Chondrocyte (in vitro differentiated cells): ENCODE measurements at regions not wholly inside any gene's neighbourhood (a gene's known extent, or its start where the extent isn't known, plus 50 kb on each side); places are given as distances from the start of the nearest gene placed in this dataset.

Experiments
- DNase-seq: peaks from one replicate; pipeline ENCODE4 v3.0.0; 2021; ENCODE audit warnings: mixed read lengths, low spot score
- H3K27ac Mint-ChIP-seq: one replicate; pipeline ENCODE4 v1.8.0; 2021; ENCODE audit warnings: mild to moderate bottlenecking, moderate library complexity, mixed read lengths; ENCODE audit not compliant: unreplicated experiment
- H3K27me3 Mint-ChIP-seq: 2 replicates; pipeline ENCODE4 v1.8.0; 2021; ENCODE audit warnings: low read depth, mixed read lengths
- H3K36me3 Mint-ChIP-seq: 2 replicates; pipeline ENCODE4 v1.8.0; 2021; ENCODE audit warnings: low read depth, mixed read lengths
- H3K4me1 Mint-ChIP-seq: 2 replicates; pipeline ENCODE4 v1.8.0; 2021; ENCODE audit warnings: low read depth, mild to moderate bottlenecking, mixed read lengths
- H3K4me3 Mint-ChIP-seq: one replicate; pipeline ENCODE4 v1.8.0; 2021; ENCODE audit warnings: mild to moderate bottlenecking, moderate library complexity, mixed read lengths; ENCODE audit not compliant: unreplicated experiment
- H3K9me3 Mint-ChIP-seq: 2 replicates; pipeline ENCODE4 v1.8.0; 2021; ENCODE audit warnings: low read depth, mixed read lengths
- TF ChIP-seq, protein P1 (sequence below): fragments of 200-600 bp; sonication (generic); IDR thresholded peaks from 2 replicates; pipeline ENCODE4 v1.5.0; 2021; ENCODE audit warnings: antibody characterized with exemption, mild to moderate bottlenecking, moderate library complexity

DNA sequence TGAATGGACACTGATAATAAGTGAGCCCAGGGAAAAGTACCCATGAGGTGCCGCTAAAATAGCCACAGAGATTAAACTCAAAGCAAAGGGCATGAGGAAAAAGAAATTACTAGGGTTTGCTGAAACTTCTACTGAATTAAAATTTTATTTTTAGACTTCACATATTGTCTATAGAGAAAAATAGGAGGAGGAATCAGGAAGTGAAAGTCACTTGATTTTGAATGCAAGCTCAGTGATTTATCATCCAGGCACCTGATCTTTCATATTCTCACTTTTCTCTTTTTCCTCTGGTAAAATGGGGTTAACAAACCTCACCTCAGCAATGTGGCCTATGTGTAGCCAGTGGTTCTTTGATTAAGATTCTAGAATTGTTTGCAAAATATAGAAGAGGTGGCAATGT, 479.8 kb downstream of the BCL11B start:
- H3K27ac Mint-ChIP-seq = no peak overlapping the region
- H3K9me3 Mint-ChIP-seq = peaks cover 24% of the 10 kb centered on the region
- TF ChIP-seq, protein P1, sequence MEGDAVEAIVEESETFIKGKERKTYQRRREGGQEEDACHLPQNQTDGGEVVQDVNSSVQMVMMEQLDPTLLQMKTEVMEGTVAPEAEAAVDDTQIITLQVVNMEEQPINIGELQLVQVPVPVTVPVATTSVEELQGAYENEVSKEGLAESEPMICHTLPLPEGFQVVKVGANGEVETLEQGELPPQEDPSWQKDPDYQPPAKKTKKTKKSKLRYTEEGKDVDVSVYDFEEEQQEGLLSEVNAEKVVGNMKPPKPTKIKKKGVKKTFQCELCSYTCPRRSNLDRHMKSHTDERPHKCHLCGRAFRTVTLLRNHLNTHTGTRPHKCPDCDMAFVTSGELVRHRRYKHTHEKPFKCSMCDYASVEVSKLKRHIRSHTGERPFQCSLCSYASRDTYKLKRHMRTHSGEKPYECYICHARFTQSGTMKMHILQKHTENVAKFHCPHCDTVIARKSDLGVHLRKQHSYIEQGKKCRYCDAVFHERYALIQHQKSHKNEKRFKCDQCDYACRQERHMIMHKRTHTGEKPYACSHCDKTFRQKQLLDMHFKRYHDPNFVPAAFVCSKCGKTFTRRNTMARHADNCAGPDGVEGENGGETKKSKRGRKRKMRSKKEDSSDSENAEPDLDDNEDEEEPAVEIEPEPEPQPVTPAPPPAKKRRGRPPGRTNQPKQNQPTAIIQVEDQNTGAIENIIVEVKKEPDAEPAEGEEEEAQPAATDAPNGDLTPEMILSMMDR = no peak
- H3K4me3 Mint-ChIP-seq = no peak overlapping the region
- peaks cover 13% of the 10 kb centered on the region for H3K27me3 Mint-ChIP-seq
- no peak for DNase-seq
- H3K36me3 Mint-ChIP-seq = no peaks in the 10 kb centered on the region
- no peaks in the 10 kb centered on the region for H3K4me1 Mint-ChIP-seq

DNA sequence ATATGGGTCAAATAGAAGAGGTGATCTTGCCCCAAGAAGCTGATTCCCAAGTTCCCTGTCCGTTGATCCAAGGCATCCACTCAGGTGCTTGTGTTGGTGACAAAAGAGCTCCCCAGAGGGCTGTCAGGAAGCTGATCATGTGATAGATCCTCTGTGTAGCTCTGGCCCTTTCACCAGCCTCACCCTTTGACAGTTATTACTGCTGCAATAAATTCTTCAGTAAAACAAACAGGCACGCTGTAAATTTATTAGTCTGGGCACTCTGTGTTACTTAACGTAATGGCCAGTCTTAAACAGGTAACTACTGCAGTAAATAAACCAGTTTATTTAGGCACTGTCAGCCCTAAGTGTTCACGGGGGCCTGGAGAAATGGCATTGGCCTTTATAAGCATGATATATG, 473.9 kb downstream of the BCL11B start:
- TF ChIP-seq, protein P1 = no peak
- H3K36me3 Mint-ChIP-seq = no peaks in the 10 kb centered on the region
- H3K4me3 Mint-ChIP-seq = no peak overlapping the region
- DNase-seq = no peak
- H3K4me1 Mint-ChIP-seq = no peaks in the 10 kb centered on the region
- H3K27me3 Mint-ChIP-seq = peaks cover 3% of the 10 kb centered on the region
- H3K27ac Mint-ChIP-seq = no peak overlapping the region
- peaks cover 21% of the 10 kb centered on the region for H3K9me3 Mint-ChIP-seq

DNA sequence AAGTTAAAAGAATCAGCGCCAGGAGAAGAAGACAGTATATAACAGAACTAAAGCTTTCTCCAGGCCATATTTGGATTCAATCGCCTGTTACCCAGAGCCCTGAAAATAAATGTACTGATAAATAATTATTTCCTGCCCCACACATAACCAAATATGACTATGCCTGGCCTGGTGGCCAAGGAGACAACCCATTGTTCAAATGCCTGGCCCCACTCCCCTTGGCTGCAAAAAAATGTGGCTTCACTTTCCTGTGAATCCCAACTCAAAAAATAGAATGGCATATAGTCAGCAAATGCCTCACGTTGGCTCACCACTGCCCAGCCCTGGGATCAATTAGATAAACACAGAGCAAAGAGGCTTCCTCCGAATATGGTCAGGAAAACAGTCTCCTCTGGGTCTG, 472.1 kb downstream of the BCL11B start:
- DNase-seq = no peak
- H3K36me3 Mint-ChIP-seq = no peaks in the 10 kb centered on the region
- H3K27ac Mint-ChIP-seq = no peak overlapping the region

DNA sequence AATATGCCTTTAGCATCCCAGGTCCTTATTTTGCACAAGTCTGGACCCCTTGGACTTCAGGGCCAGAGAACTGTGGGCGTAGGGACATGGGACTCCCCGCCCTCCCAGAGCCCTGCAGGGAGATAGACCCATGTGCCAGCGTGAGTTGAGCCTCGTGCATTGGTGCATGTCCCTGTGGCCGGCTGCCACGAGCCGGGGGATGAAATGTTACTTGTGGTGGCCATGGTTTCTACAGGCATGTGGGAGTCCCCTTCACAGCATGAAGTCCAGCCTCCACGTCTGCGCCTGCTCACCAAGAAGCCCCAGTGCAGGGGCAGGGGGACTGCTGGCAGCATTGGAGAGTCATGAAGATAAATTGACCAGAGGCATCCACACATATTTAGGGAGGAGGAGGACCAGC, 470.0 kb downstream of the BCL11B start:
- Mint-ChIP-seq H3K27me3 (peaks cover 2% of the 10 kb centered on the region), H3K4me3 (no peak overlapping the region), H3K4me1 (no peaks in the 10 kb centered on the region), H3K36me3 (no peaks in the 10 kb centered on the region), H3K9me3 (no peaks in the 10 kb centered on the region), H3K27ac (no peak overlapping the region)
- TF ChIP-seq, protein P1 = no peak
- DNase-seq = no peak

More for the DNA sequence above, 472.1 kb downstream of the BCL11B start:
- TF ChIP-seq, protein P1 = no peak
- Mint-ChIP-seq H3K4me1 (no peaks in the 10 kb centered on the region), H3K4me3 (no peak overlapping the region), H3K9me3 (peaks cover 6% of the 10 kb centered on the region), H3K27me3 (peaks cover 4% of the 10 kb centered on the region)

DNA sequence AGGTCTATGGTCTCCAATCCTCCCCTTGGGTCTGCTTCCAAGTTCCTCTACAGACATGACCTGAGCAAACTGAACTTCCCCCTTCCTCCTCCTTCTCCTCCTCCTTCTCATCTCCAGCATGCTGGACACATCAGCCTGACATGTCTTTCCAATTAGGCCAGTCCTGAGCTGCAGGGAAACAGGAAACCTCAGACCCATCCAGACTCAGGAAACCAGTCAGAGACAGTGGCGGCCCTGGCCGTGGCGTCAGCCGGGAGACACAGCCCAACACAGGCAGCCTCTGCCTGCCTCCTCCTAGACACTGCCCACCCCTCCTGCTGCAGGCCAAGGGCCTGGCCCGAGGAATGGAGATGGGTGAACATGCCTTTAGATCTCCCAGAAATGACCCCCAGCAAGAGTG, 468.8 kb downstream of the BCL11B start:
- TF ChIP-seq, protein P1 = no peak
- Mint-ChIP-seq H3K9me3 (no peaks in the 10 kb centered on the region), H3K4me3 (no peak overlapping the region)

More for the DNA sequence above, 468.8 kb downstream of the BCL11B start:
- Mint-ChIP-seq H3K27ac (no peak overlapping the region), H3K36me3 (no peaks in the 10 kb centered on the region), H3K4me1 (no peaks in the 10 kb centered on the region), H3K27me3 (peaks cover 5% of the 10 kb centered on the region)
- DNase-seq = no peak
